Daoy (cell line): ENCODE measurements at regions not wholly inside any gene's neighbourhood (a gene's known extent, or its start where the extent isn't known, plus 50 kb on each side); places are given as distances from the start of the nearest gene placed in this dataset.
"Not testable (repeated sequence)": the region's sequence is repeated elsewhere in the genome, so short reads cannot be mapped to it uniquely, and the experiment has no call there.

Source experiments
- DNase-seq: peaks from one replicate; pipeline ENCODE4 v3.0.0-alpha.2; 2015; ENCODE audit warnings: low read depth

GRCh38 chr3:95154766-95155165 is 1091.9 kb downstream of the NSUN3 start:
- peak; percentile 1 for DNase-seq

GRCh38 chr3:95162794-95163193 is 1099.9 kb downstream of the NSUN3 start:
- no peak for DNase-seq

GRCh38 chr3:95167748-95168147 is 1104.9 kb downstream of the NSUN3 start:
- no peak for DNase-seq

- no peak for DNase-seq
Observed at GRCh38 chr3:95168526-95168925, 1105.7 kb downstream of the NSUN3 start.

GRCh38 chr3:95172164-95172943 is 1109.5 kb downstream of the NSUN3 start:
- no peak for DNase-seq

- DNase-seq: no peak
Observed at GRCh38 chr3:95177096-95177495, 1114.2 kb downstream of the NSUN3 start.

- no peak for DNase-seq
Observed at GRCh38 chr3:95184038-95184437, 1121.2 kb downstream of the NSUN3 start.

GRCh38 chr3:95189348-95189747 is 1126.5 kb downstream of the NSUN3 start:
- no peak for DNase-seq

- no peak for DNase-seq
Observed at GRCh38 chr3:95197661-95198060, 1134.8 kb downstream of the NSUN3 start.

GRCh38 chr3:95200384-95200783 is 1137.5 kb downstream of the NSUN3 start:
- no peak for DNase-seq

GRCh38 chr3:95210878-95211277 is 1148.0 kb downstream of the NSUN3 start:
- no peak for DNase-seq

GRCh38 chr3:95212117-95212516 is 1149.3 kb downstream of the NSUN3 start:
- no peak for DNase-seq

GRCh38 chr3:95215437-95215957 is 1152.6 kb downstream of the NSUN3 start:
- no peak for DNase-seq

GRCh38 chr3:95217661-95218060 is 1154.8 kb downstream of the NSUN3 start:
- no peak for DNase-seq

- DNase-seq: no peak
Observed at GRCh38 chr3:95218484-95218883, 1155.6 kb downstream of the NSUN3 start.

GRCh38 chr3:95226437-95226836 is 1163.6 kb downstream of the NSUN3 start:
- DNase-seq: no peak

GRCh38 chr3:95227092-95227491 is 1164.2 kb downstream of the NSUN3 start:
- no peak for DNase-seq

GRCh38 chr3:95228416-95228815 is 1165.6 kb downstream of the NSUN3 start:
- no peak for DNase-seq

GRCh38 chr3:95235916-95236315 is 1173.1 kb downstream of the NSUN3 start:
- no peak for DNase-seq

GRCh38 chr3:95237783-95238182 is 1174.9 kb downstream of the NSUN3 start:
- no peak for DNase-seq

GRCh38 chr3:95240395-95240794 is 1177.5 kb downstream of the NSUN3 start:
- no peak for DNase-seq

GRCh38 chr3:95241256-95241655 is 1178.4 kb downstream of the NSUN3 start:
- DNase-seq: not testable (repeated sequence)

- no peak for DNase-seq
Observed at GRCh38 chr3:95246413-95246812, 1183.6 kb downstream of the NSUN3 start.

- no peak for DNase-seq
Observed at GRCh38 chr3:95254061-95254460, 1191.2 kb downstream of the NSUN3 start.
